ENCODE measurements at regions not wholly inside any gene's neighbourhood (a gene's known extent, or its start where the extent isn't known, plus 50 kb on each side); places are given as distances from the start of the nearest gene placed in this dataset.
"Not testable (repeated sequence)": the region's sequence is repeated elsewhere in the genome, so short reads cannot be mapped to it uniquely, and the experiment has no call there.

- H3K9me2 ChIP-seq (replicated peaks; ENCODE audit: low read depth, low read length): no peaks in the 10 kb centered on the region
- H3F3A ChIP-seq (ENCODE audit: low read depth): no peaks in the 10 kb centered on the region
- TF ChIP-seq EZH2phosphoT487 (IDR thresholded peaks at IDR 0.05; ENCODE audit: borderline replicate concordance): no peak
- TF ChIP-seq, protein P1, sequence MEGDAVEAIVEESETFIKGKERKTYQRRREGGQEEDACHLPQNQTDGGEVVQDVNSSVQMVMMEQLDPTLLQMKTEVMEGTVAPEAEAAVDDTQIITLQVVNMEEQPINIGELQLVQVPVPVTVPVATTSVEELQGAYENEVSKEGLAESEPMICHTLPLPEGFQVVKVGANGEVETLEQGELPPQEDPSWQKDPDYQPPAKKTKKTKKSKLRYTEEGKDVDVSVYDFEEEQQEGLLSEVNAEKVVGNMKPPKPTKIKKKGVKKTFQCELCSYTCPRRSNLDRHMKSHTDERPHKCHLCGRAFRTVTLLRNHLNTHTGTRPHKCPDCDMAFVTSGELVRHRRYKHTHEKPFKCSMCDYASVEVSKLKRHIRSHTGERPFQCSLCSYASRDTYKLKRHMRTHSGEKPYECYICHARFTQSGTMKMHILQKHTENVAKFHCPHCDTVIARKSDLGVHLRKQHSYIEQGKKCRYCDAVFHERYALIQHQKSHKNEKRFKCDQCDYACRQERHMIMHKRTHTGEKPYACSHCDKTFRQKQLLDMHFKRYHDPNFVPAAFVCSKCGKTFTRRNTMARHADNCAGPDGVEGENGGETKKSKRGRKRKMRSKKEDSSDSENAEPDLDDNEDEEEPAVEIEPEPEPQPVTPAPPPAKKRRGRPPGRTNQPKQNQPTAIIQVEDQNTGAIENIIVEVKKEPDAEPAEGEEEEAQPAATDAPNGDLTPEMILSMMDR (conservative IDR thresholded peaks at IDR 0.05; ENCODE audit: low read length): no peak
- H3K4me3 ChIP-seq (ENCODE audit: low read length, poor library complexity, severe bottlenecking): no peak overlapping the region
- H3K36me3 ChIP-seq (ENCODE audit: insufficient read depth, low read length): no peaks in the 10 kb centered on the region
- H4K20me1 ChIP-seq (ENCODE audit: insufficient read depth, low read length, poor library complexity, severe bottlenecking): no peaks in the 10 kb centered on the region
- H3K4me1 ChIP-seq (ENCODE audit: insufficient read depth, low read length, poor library complexity, severe bottlenecking): no peaks in the 10 kb centered on the region
- no peak overlapping the region for H3K4me2 ChIP-seq (ENCODE audit: low read depth, low read length, poor library complexity, severe bottlenecking)
- H3K27me3 ChIP-seq (ENCODE audit: insufficient read depth, low read length, poor library complexity, severe bottlenecking): no peaks in the 10 kb centered on the region
- H3K79me2 ChIP-seq (ENCODE audit: insufficient read depth, low read length): no peaks in the 10 kb centered on the region
- H3K9ac ChIP-seq (ENCODE audit: low read depth, low read length, poor library complexity, severe bottlenecking): no peak overlapping the region
- no peaks in the 10 kb centered on the region for H3K9me3 ChIP-seq (ENCODE audit: insufficient read depth, low read depth, low read length)
- H2AFZ ChIP-seq (ENCODE audit: low read length): no peak overlapping the region
Measured at GRCh38 chr2:82330155-82330554, 2025.6 kb upstream of the LRRTM1 start.

- not testable (repeated sequence) for H4K20me1 ChIP-seq (ENCODE audit: insufficient read depth, low read length, poor library complexity, severe bottlenecking); H3K9me2 ChIP-seq (replicated peaks; ENCODE audit: low read depth, low read length); H2AFZ ChIP-seq (ENCODE audit: low read length); H3K4me1 ChIP-seq (ENCODE audit: insufficient read depth, low read length, poor library complexity, severe bottlenecking); H3K4me2 ChIP-seq (ENCODE audit: low read depth, low read length, poor library complexity, severe bottlenecking); H3K27me3 ChIP-seq (ENCODE audit: insufficient read depth, low read length, poor library complexity, severe bottlenecking); H3K9ac ChIP-seq (ENCODE audit: low read depth, low read length, poor library complexity, severe bottlenecking); H3K36me3 ChIP-seq (ENCODE audit: insufficient read depth, low read length); H3K79me2 ChIP-seq (ENCODE audit: insufficient read depth, low read length); H3K9me3 ChIP-seq (ENCODE audit: insufficient read depth, low read depth, low read length); H3K4me3 ChIP-seq (ENCODE audit: low read length, poor library complexity, severe bottlenecking); H3F3A ChIP-seq (ENCODE audit: low read depth)
Measured at GRCh38 chr2:82326180-82326767, 2021.7 kb upstream of the LRRTM1 start.

GRCh38 chr2:82320296-82320695 is 2015.7 kb upstream of the LRRTM1 start:
- Histone ChIP-seq H3K4me2 (ENCODE audit: low read depth, low read length, poor library complexity, severe bottlenecking) (no peak overlapping the region), H3K36me3 (ENCODE audit: insufficient read depth, low read length) (no peaks in the 10 kb centered on the region), H3K9me2 (replicated peaks; ENCODE audit: low read depth, low read length) (no peaks in the 10 kb centered on the region), H3K4me1 (ENCODE audit: insufficient read depth, low read length, poor library complexity, severe bottlenecking) (no peaks in the 10 kb centered on the region), H3K9ac (ENCODE audit: low read depth, low read length, poor library complexity, severe bottlenecking) (no peak overlapping the region), H3K27me3 (ENCODE audit: insufficient read depth, low read length, poor library complexity, severe bottlenecking) (no peaks in the 10 kb centered on the region), H4K20me1 (ENCODE audit: insufficient read depth, low read length, poor library complexity, severe bottlenecking) (no peaks in the 10 kb centered on the region), H3K79me2 (ENCODE audit: insufficient read depth, low read length) (no peaks in the 10 kb centered on the region), H3K9me3 (ENCODE audit: insufficient read depth, low read depth, low read length) (no peaks in the 10 kb centered on the region), H3K4me3 (ENCODE audit: low read length, poor library complexity, severe bottlenecking) (no peak overlapping the region), H3F3A (ENCODE audit: low read depth) (no peaks in the 10 kb centered on the region), H2AFZ (ENCODE audit: low read length) (no peak overlapping the region)
- TF ChIP-seq, protein P1 (conservative IDR thresholded peaks at IDR 0.05; ENCODE audit: low read length): no peak
- no peak for TF ChIP-seq EZH2phosphoT487 (IDR thresholded peaks at IDR 0.05; ENCODE audit: borderline replicate concordance)

- no peaks in the 10 kb centered on the region for H3K9me2 ChIP-seq (replicated peaks; ENCODE audit: low read depth, low read length)
- no peak overlapping the region for H3K4me3 ChIP-seq (ENCODE audit: low read length, poor library complexity, severe bottlenecking)
- no peaks in the 10 kb centered on the region for H3K36me3 ChIP-seq (ENCODE audit: insufficient read depth, low read length)
- TF ChIP-seq, protein P1 (conservative IDR thresholded peaks at IDR 0.05; ENCODE audit: low read length): no peak
- TF ChIP-seq EZH2phosphoT487 (IDR thresholded peaks at IDR 0.05; ENCODE audit: borderline replicate concordance): no peak
- no peaks in the 10 kb centered on the region for H4K20me1 ChIP-seq (ENCODE audit: insufficient read depth, low read length, poor library complexity, severe bottlenecking)
- H3K4me2 ChIP-seq (ENCODE audit: low read depth, low read length, poor library complexity, severe bottlenecking): no peak overlapping the region
- no peaks in the 10 kb centered on the region for H3K79me2 ChIP-seq (ENCODE audit: insufficient read depth, low read length)
- no peaks in the 10 kb centered on the region for H3K27me3 ChIP-seq (ENCODE audit: insufficient read depth, low read length, poor library complexity, severe bottlenecking)
- no peak overlapping the region for H3K9ac ChIP-seq (ENCODE audit: low read depth, low read length, poor library complexity, severe bottlenecking)
- H3F3A ChIP-seq (ENCODE audit: low read depth): no peaks in the 10 kb centered on the region
- H2AFZ ChIP-seq (ENCODE audit: low read length): no peak overlapping the region
- no peaks in the 10 kb centered on the region for H3K4me1 ChIP-seq (ENCODE audit: insufficient read depth, low read length, poor library complexity, severe bottlenecking)
- no peaks in the 10 kb centered on the region for H3K9me3 ChIP-seq (ENCODE audit: insufficient read depth, low read depth, low read length)
Measured at GRCh38 chr2:82317012-82317411, 2012.5 kb upstream of the LRRTM1 start.

All from Loucy (cell line).